H1 (cell line): ENCODE measurements at regions not wholly inside any gene's neighbourhood (a gene's known extent, or its start where the extent isn't known, plus 50 kb on each side); places are given as distances from the start of the nearest gene placed in this dataset.
"Not testable (repeated sequence)": the region's sequence is repeated elsewhere in the genome, so short reads cannot be mapped to it uniquely, and the experiment has no call there.

ENCODE experiments used
- CTCF ChIA-PET: fragments of 300-600 bp; sonication (Branson Sonifier 250); formaldehyde crosslinking; loops from one replicate; lab custom pipeline; 2021; ENCODE audit not compliant: partially characterized antibody; lab: Charles Lee
- POLR2A ChIA-PET: fragments of 300-600 bp; sonication (Branson Sonifier 250); formaldehyde crosslinking; loops from one replicate; lab custom pipeline; 2021; ENCODE audit warnings: inconsistent platforms; ENCODE audit not compliant: partially characterized antibody; lab: Charles Lee
- DNase-seq, 2 experiments: peaks; one replicate each; pipeline versions ENCODE4 v3.0.0 to v3.0.0-alpha.2; 2010 to 2022; ENCODE audit warnings: low spot score in 2 of 2, low read depth in 1 of 2, mixed read lengths in 1 of 2
- FAIRE-seq: peaks from 2 replicates; lab custom pipeline; 2011; peaks lifted over from hg19 to GRCh38; lab: Jason Lieb, UNC
- H2AFZ ChIP-seq: 2 replicates; pipeline ENCODE4 v1.8.1; 2012; ENCODE audit warnings: low read length, inconsistent platforms
- H2AK5ac ChIP-seq: 2 replicates; pipeline ENCODE4 v1.6.1; 2013; ENCODE audit warnings: low read depth, low read length
- H2BK120ac ChIP-seq: replicated peaks from 2 replicates; pipeline ENCODE3; 2013; ENCODE audit warnings: low read depth, low read length, inconsistent platforms
- H2BK12ac ChIP-seq: 2 replicates; pipeline ENCODE4 v1.6.1; 2013; ENCODE audit warnings: low read depth, low read length
- H2BK15ac ChIP-seq: 2 replicates; pipeline ENCODE4 v1.6.1; 2013; ENCODE audit warnings: low read length
- H2BK20ac ChIP-seq: 2 replicates; pipeline ENCODE4 v1.6.1; 2013; ENCODE audit warnings: low read length
- H2BK5ac ChIP-seq: 2 replicates; pipeline ENCODE4 v1.6.1; 2013; ENCODE audit warnings: low read depth, low read length
- H3K14ac ChIP-seq: 2 replicates; pipeline ENCODE4 v1.6.1; 2013; ENCODE audit warnings: inconsistent platforms; ENCODE audit not compliant: insufficient read length
- H3K18ac ChIP-seq: 2 replicates; pipeline ENCODE4 v1.6.1; 2013; ENCODE audit warnings: low read length; ENCODE audit errors: extremely low read depth
- H3K23ac ChIP-seq: 2 replicates; pipeline ENCODE4 v1.6.1; 2013; ENCODE audit warnings: inconsistent platforms; ENCODE audit not compliant: insufficient read length
- H3K23me2 ChIP-seq: 2 replicates; pipeline ENCODE4 v1.6.1; 2013; ENCODE audit warnings: low read depth, low read length
- H3K27ac ChIP-seq: 2 replicates; pipeline ENCODE4 v1.6.1; 2011; ENCODE audit warnings: low read depth, low read length, inconsistent platforms
- H3K27me3 ChIP-seq, 4 experiments: replicated peaks in 1 of 4; 1 replicate in 1 of 4; 2 replicates in 3 of 4; pipeline versions ENCODE4 v1.6.1 to v1.8.1; 2011 to 2013; ENCODE audit warnings: low read length in 3 of 4, mild to moderate bottlenecking in 3 of 4, inconsistent platforms in 2 of 4, mixed read lengths in 2 of 4, moderate library complexity in 1 of 4; ENCODE audit not compliant: control insufficient read depth in 3 of 4, insufficient read depth in 3 of 4; ENCODE audit errors: extremely low read depth in 1 of 4
- H3K36me3 ChIP-seq, 4 experiments: 2 replicates each; pipeline versions ENCODE4 v1.6.1 to v1.8.1; 2011 to 2013; ENCODE audit warnings: mild to moderate bottlenecking in 4 of 4, low read length in 3 of 4, moderate library complexity in 2 of 4, control low read depth in 1 of 4, inconsistent platforms in 1 of 4; ENCODE audit not compliant: insufficient read depth in 4 of 4, control insufficient read depth in 2 of 4
- H3K4ac ChIP-seq: replicated peaks from 2 replicates; pipeline ENCODE3; 2013; ENCODE audit warnings: low read length, low read depth, mixed read lengths, inconsistent platforms; ENCODE audit not compliant: insufficient read length
- H3K4me1 ChIP-seq, 4 experiments: replicated peaks in 1 of 4; 1 replicate in 1 of 4; 2 replicates in 3 of 4; pipeline versions ENCODE4 v1.6.1 to v1.8.1; 2011 to 2013; ENCODE audit warnings: low read length in 3 of 4, inconsistent platforms in 2 of 4, mixed read lengths in 1 of 4; ENCODE audit not compliant: insufficient read depth in 4 of 4, control insufficient read depth in 3 of 4
- H3K4me2 ChIP-seq, 2 experiments: 2 replicates each; pipeline versions ENCODE4 v1.6.1 to v1.8.1; 2011 to 2013; ENCODE audit warnings: low read depth in 2 of 2, low read length in 2 of 2, control low read depth in 1 of 2, inconsistent platforms in 1 of 2, mild to moderate bottlenecking in 1 of 2; ENCODE audit not compliant: insufficient read depth in 1 of 2
- H3K4me3 ChIP-seq, 4 experiments: fragments of 200-600, 300-600 bp in 1 of 4; sonication (generic), shearing (Covaris generic), sonication (Bioruptor Twin) in 1 of 4; 2 replicates each; pipeline versions ENCODE4 v1.5.1 to v1.8.1; 2011 to 2016; ENCODE audit warnings: low read length in 4 of 4, low read depth in 3 of 4, control low read depth in 2 of 4, inconsistent platforms in 2 of 4, mild to moderate bottlenecking in 2 of 4, mixed read lengths in 1 of 4, moderate library complexity in 1 of 4; ENCODE audit not compliant: insufficient read depth in 2 of 4; ENCODE audit errors: extremely low read depth in 1 of 4
- H3K56ac ChIP-seq: replicated peaks from 2 replicates; pipeline ENCODE3; 2013; ENCODE audit warnings: low read depth, mild to moderate bottlenecking, mixed read lengths, low read length, inconsistent platforms; ENCODE audit not compliant: insufficient read length
- H3K79me1 ChIP-seq: 2 replicates; pipeline ENCODE4 v1.6.1; 2013; ENCODE audit warnings: low read depth, low read length, control low read depth
- H3K79me2 ChIP-seq, 2 experiments: 2 replicates each; pipeline versions ENCODE4 v1.6.1 to v1.8.1; 2012 to 2013; ENCODE audit warnings: low read length in 2 of 2, mild to moderate bottlenecking in 2 of 2, inconsistent platforms in 1 of 2; ENCODE audit not compliant: insufficient read depth in 2 of 2, control insufficient read depth in 1 of 2
- H3K9ac ChIP-seq, 4 experiments: replicated peaks in 1 of 4; 1 replicate in 1 of 4; 2 replicates in 3 of 4; pipeline versions ENCODE4 v1.6.1 to v1.8.1; 2011 to 2013; ENCODE audit warnings: low read depth in 3 of 4, low read length in 3 of 4, control low read depth in 2 of 4, mild to moderate bottlenecking in 2 of 4, moderate library complexity in 2 of 4, inconsistent platforms in 1 of 4; ENCODE audit errors: extremely low read depth in 1 of 4
- H3K9me3 ChIP-seq, 2 experiments: 2 replicates each; pipeline versions ENCODE4 v1.6.1 to v1.8.1; 2012 to 2013; ENCODE audit warnings: mild to moderate bottlenecking in 2 of 2, moderate library complexity in 2 of 2, control low read depth in 1 of 2, inconsistent platforms in 1 of 2, low read depth in 1 of 2, low read length in 1 of 2, mixed read lengths in 1 of 2; ENCODE audit not compliant: insufficient read depth in 2 of 2
- H4K20me1 ChIP-seq, 2 experiments: replicated peaks in 1 of 2; 2 replicates each; pipeline versions ENCODE3 to v1.8.1; 2011 to 2013; ENCODE audit warnings: inconsistent platforms in 2 of 2, low read length in 2 of 2, mild to moderate bottlenecking in 1 of 2; ENCODE audit not compliant: insufficient read depth in 2 of 2, control insufficient read depth in 1 of 2
- H4K5ac ChIP-seq: 2 replicates; pipeline ENCODE4 v1.6.1; 2013; ENCODE audit warnings: low read length, low read depth, mixed read lengths, inconsistent platforms; ENCODE audit not compliant: insufficient read length
- H4K8ac ChIP-seq: 2 replicates; pipeline ENCODE4 v1.8.0; 2013; ENCODE audit warnings: mild to moderate bottlenecking, moderate library complexity, low read length, inconsistent platforms; ENCODE audit not compliant: insufficient read depth; ENCODE audit errors: extremely low read depth
- H4K91ac ChIP-seq: replicated peaks from 2 replicates; pipeline ENCODE3; 2013; ENCODE audit warnings: low read length, mixed read lengths, inconsistent platforms; ENCODE audit not compliant: insufficient read length
- BACH1 ChIP-seq: IDR thresholded peaks from 2 replicates; pipeline ENCODE4 v1.6.1; 2012; ENCODE audit warnings: low read length, improper control_type of control experiment
- MAFK ChIP-seq: IDR thresholded peaks from 2 replicates; pipeline ENCODE4 v1.6.1; 2012; ENCODE audit warnings: low read depth, mild to moderate bottlenecking, improper control_type of control experiment, low read length
- WGBS, 2 experiments: shearing (Covaris generic) in 1 of 2; methylation state at CpG; one replicate each; pipeline versions ENCODE4 v1.1.6 to v1.1.7; 2013 to 2015; ENCODE audit warnings: low lambda C conversion rate in 2 of 2, mixed read lengths in 2 of 2, inconsistent platforms in 1 of 2, low coverage in 1 of 2, missing lambda C conversion rate in 1 of 2; ENCODE audit not compliant: insufficient replicate concordance in 2 of 2, insufficient coverage in 1 of 2, insufficient read length in 1 of 2; ENCODE audit errors: extremely low coverage in 1 of 2, missing lambda C conversion rate in 1 of 2; 5-methylcytosine and 5-hydroxymethylcytosine counted together

DNA sequence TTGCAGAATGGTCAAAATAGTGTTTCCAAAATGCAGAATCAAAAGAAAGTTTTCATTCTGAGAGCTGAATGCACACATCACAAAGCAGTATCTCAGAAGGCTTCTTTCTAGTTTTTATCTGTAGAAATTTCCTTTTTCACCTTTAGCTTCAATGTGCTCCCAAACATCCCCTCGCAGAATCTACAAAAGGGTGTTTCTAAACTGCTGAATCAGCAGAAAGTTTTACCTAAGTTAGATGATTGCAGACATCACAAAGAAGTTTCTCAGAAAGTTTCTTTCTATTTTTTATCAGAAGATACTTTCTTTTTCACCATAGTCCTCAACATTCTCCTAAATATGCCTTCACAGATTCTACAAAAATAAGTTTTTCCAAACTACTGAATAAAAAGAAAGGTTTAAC lies 239.8 kb downstream of the OR4A5 start:
- no peaks in the 10 kb centered on the region for H3K27me3 ChIP-seq
- no peak overlapping the region for H3K56ac ChIP-seq
- DNase-seq (no peak), FAIRE-seq (no peak)
- no peak overlapping the region for H2BK120ac ChIP-seq
- no peak overlapping the region for H3K14ac ChIP-seq
- H3K23me2 ChIP-seq = no peaks in the 10 kb centered on the region
- no peak overlapping the region for H3K23ac ChIP-seq
- no peaks in the 10 kb centered on the region for H4K20me1 ChIP-seq
- CTCF ChIA-PET = no interaction called here
- no peak overlapping the region for H3K18ac ChIP-seq
- no peak overlapping the region for H2BK20ac ChIP-seq
- no peak overlapping the region for H3K27ac ChIP-seq
- no peak overlapping the region for H2BK15ac ChIP-seq
- H3K4ac ChIP-seq = no peak overlapping the region
- no peaks in the 10 kb centered on the region for H3K79me1 ChIP-seq
- no peak overlapping the region for H2AFZ ChIP-seq
- TF ChIP-seq BACH1 (no peak), MAFK (peak; percentile 93)
- H4K91ac ChIP-seq = no peak overlapping the region
- no peak overlapping the region for H2BK5ac ChIP-seq
- H3K4me2 ChIP-seq = no peak overlapping the region
- no peak overlapping the region for H4K5ac ChIP-seq
- H3K36me3 ChIP-seq = no peaks in the 10 kb centered on the region
- H3K9me3 ChIP-seq = peaks cover 23 to 46% of the 10 kb centered on the region in 2 experiments
- POLR2A ChIA-PET = no interaction called here
- WGBS, 2 experiments = 89% methylated on average over 1 of the region's 1 CpG; no CpG with 5 or more reads in 1 of the 2 experiments
- H3K79me2 ChIP-seq = no peaks in the 10 kb centered on the region
- no peak overlapping the region for H3K9ac ChIP-seq
- no peak overlapping the region for H4K8ac ChIP-seq
- H3K4me1 ChIP-seq = no peaks in the 10 kb centered on the region
- no peak overlapping the region for H2AK5ac ChIP-seq
- H2BK12ac ChIP-seq = no peak overlapping the region
- H3K4me3 ChIP-seq = no peak overlapping the region

DNA sequence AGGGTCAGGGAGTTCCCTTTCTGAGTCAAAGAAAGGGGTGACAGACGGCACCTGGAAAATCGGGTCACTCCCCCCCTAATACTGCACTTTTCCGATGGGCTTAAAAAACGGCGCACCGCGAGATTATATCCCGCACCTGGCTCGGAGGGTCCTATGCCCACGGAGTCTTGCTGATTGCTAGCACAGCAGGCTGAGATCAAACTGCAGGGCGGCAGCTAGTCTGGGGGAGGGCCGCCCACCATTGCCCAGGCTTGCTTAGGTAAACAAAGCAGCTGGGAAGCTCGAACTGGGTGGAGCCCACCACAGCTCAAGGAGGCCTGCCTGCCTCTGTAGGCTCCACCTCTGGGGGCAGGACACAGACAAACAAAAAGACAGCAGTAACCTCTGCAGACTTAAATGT lies 240.5 kb downstream of the OR4A5 start:
- H3K18ac ChIP-seq, H2BK5ac ChIP-seq, H3K4ac ChIP-seq, H3K23me2 ChIP-seq, H3K36me3 ChIP-seq, H4K91ac ChIP-seq, H3K27ac ChIP-seq, DNase-seq, H4K20me1 ChIP-seq, H3K27me3 ChIP-seq, H2BK12ac ChIP-seq, H3K9ac ChIP-seq, POLR2A ChIA-PET, H4K8ac ChIP-seq, H2BK120ac ChIP-seq, H3K56ac ChIP-seq, H2AFZ ChIP-seq, H2BK20ac ChIP-seq, H2BK15ac ChIP-seq, H3K14ac ChIP-seq, FAIRE-seq, H3K4me1 ChIP-seq, H3K79me2 ChIP-seq, H3K23ac ChIP-seq, H2AK5ac ChIP-seq, CTCF ChIA-PET, H3K4me2 ChIP-seq, H3K79me1 ChIP-seq, H4K5ac ChIP-seq, H3K4me3 ChIP-seq: not testable (repeated sequence)
- H3K9me3 ChIP-seq = peaks cover 22 to 40% of the 10 kb centered on the region in 2 experiments
- WGBS, 2 experiments = 70% methylated on average over 10 of the region's 13 CpGs; no CpG with 5 or more reads in 1 of the 2 experiments
